Mesenchymal stem cell (in vitro differentiated cells and primary cell): ENCODE measurements at regions not wholly inside any gene's neighbourhood (a gene's known extent, or its start where the extent isn't known, plus 50 kb on each side); places are given as distances from the start of the nearest gene placed in this dataset.

ENCODE experiments used
- DNase-seq: peaks from one replicate; pipeline ENCODE4 v3.0.0-alpha.2; 2013
- H2AFZ ChIP-seq: one replicate; pipeline ENCODE4 v1.6.1; 2013; ENCODE audit warnings: low read depth, mild to moderate bottlenecking, control low read depth, inconsistent platforms, low read length, moderate library complexity
- H2AK5ac ChIP-seq: 2 replicates; pipeline ENCODE4 v1.6.1; 2013; ENCODE audit warnings: low read length, moderate library complexity, mild to moderate bottlenecking, inconsistent platforms; ENCODE audit not compliant: severe bottlenecking
- H2BK120ac ChIP-seq: one replicate; pipeline ENCODE4 v1.6.1; 2013; ENCODE audit warnings: low read depth, mild to moderate bottlenecking, inconsistent platforms, low read length, moderate library complexity
- H2BK12ac ChIP-seq, 2 experiments: one replicate each; pipeline ENCODE4 v1.6.1; 2013; ENCODE audit warnings: inconsistent platforms in 2 of 2, low read length in 2 of 2, mild to moderate bottlenecking in 2 of 2, moderate library complexity in 2 of 2, control low read depth in 1 of 2
- H2BK15ac ChIP-seq: one replicate; pipeline ENCODE4 v1.6.1; 2013; ENCODE audit warnings: mild to moderate bottlenecking, low read depth, inconsistent platforms; ENCODE audit not compliant: poor library complexity, severe bottlenecking
- H2BK5ac ChIP-seq: 2 replicates; pipeline ENCODE4 v1.6.1; 2013; ENCODE audit warnings: low read depth, mild to moderate bottlenecking, low read length, control low read depth, inconsistent platforms; ENCODE audit not compliant: poor library complexity, severe bottlenecking
- H3K14ac ChIP-seq, 2 experiments: one replicate each; pipeline ENCODE4 v1.6.1; 2013; ENCODE audit warnings: inconsistent platforms in 2 of 2, low read length in 2 of 2, control low read depth in 1 of 2, mild to moderate bottlenecking in 1 of 2, moderate library complexity in 1 of 2
- H3K18ac ChIP-seq, 2 experiments: one replicate each; pipeline ENCODE4 v1.6.1; 2013; ENCODE audit warnings: inconsistent platforms in 2 of 2, low read length in 2 of 2, control low read depth in 1 of 2, low read depth in 1 of 2, mild to moderate bottlenecking in 1 of 2
- H3K23ac ChIP-seq, 2 experiments: one replicate each; pipeline ENCODE4 v1.6.1; 2013; ENCODE audit warnings: inconsistent platforms in 2 of 2, low read length in 2 of 2, mild to moderate bottlenecking in 2 of 2, moderate library complexity in 2 of 2, control low read depth in 1 of 2
- H3K27ac ChIP-seq: 2 replicates; pipeline ENCODE4 v1.5.1; 2013; ENCODE audit warnings: mild to moderate bottlenecking, moderate library complexity, low read length, control low read depth, inconsistent platforms; ENCODE audit not compliant: poor library complexity, severe bottlenecking
- H3K27me3 ChIP-seq, 2 experiments: 2 replicates each; pipeline versions ENCODE4 v1.6.1 to v1.7.0; 2013; ENCODE audit warnings: low read length in 2 of 2, mild to moderate bottlenecking in 2 of 2, moderate library complexity in 2 of 2, control low read depth in 1 of 2, inconsistent platforms in 1 of 2; ENCODE audit not compliant: control insufficient read depth in 1 of 2, insufficient read depth in 1 of 2
- H3K36me3 ChIP-seq, 2 experiments: 2 replicates each; pipeline versions ENCODE4 v1.6.1 to v1.7.0; 2013; ENCODE audit warnings: low read length in 2 of 2, control low read depth in 1 of 2, inconsistent platforms in 1 of 2, low read depth in 1 of 2, mild to moderate bottlenecking in 1 of 2; ENCODE audit not compliant: insufficient read depth in 2 of 2, control insufficient read depth in 1 of 2
- H3K4ac ChIP-seq, 2 experiments: one replicate each; pipeline ENCODE4 v1.6.1; 2013; ENCODE audit warnings: inconsistent platforms in 2 of 2, low read length in 2 of 2, mild to moderate bottlenecking in 2 of 2, moderate library complexity in 2 of 2, control low read depth in 1 of 2, low read depth in 1 of 2
- H3K4me1 ChIP-seq: 2 replicates; pipeline ENCODE4 v1.6.1; 2013; ENCODE audit warnings: low read depth, low read length, control low read depth; ENCODE audit not compliant: control insufficient read depth, insufficient read depth
- H3K4me2 ChIP-seq: 2 replicates; pipeline ENCODE4 v1.6.1; 2013; ENCODE audit warnings: low read length, mild to moderate bottlenecking, inconsistent platforms; ENCODE audit not compliant: poor library complexity, severe bottlenecking
- H3K4me3 ChIP-seq, 2 experiments: 2 replicates each; pipeline versions ENCODE4 v1.5.1 to v1.7.0; 2013; ENCODE audit warnings: low read length in 2 of 2, mild to moderate bottlenecking in 2 of 2, control low read depth in 1 of 2, low read depth in 1 of 2; ENCODE audit not compliant: insufficient read depth in 1 of 2
- H3K79me1 ChIP-seq: replicated peaks from 2 replicates; pipeline ENCODE4 v1.6.1; 2013; ENCODE audit warnings: mild to moderate bottlenecking, control low read depth, low read length, inconsistent platforms; ENCODE audit not compliant: poor library complexity, severe bottlenecking
- H3K9ac ChIP-seq: 2 replicates; pipeline ENCODE4 v1.7.0; 2013; ENCODE audit warnings: mild to moderate bottlenecking, low read length, moderate library complexity
- H3K9me3 ChIP-seq: 2 replicates; pipeline ENCODE4 v1.7.0; 2013; ENCODE audit warnings: mild to moderate bottlenecking, low read length; ENCODE audit not compliant: control insufficient read depth
- H4K8ac ChIP-seq: one replicate; pipeline ENCODE4 v1.6.1; 2013; ENCODE audit warnings: inconsistent platforms, mild to moderate bottlenecking, low read length, moderate library complexity
- H4K91ac ChIP-seq: one replicate; pipeline ENCODE4 v1.6.1; 2013; ENCODE audit warnings: mild to moderate bottlenecking, low read length, inconsistent platforms
- WGBS: methylation state at CpG from one replicate; pipeline ENCODE4 v1.1.7; 2013; ENCODE audit warnings: mixed read lengths; 5-methylcytosine and 5-hydroxymethylcytosine counted together

DNA sequence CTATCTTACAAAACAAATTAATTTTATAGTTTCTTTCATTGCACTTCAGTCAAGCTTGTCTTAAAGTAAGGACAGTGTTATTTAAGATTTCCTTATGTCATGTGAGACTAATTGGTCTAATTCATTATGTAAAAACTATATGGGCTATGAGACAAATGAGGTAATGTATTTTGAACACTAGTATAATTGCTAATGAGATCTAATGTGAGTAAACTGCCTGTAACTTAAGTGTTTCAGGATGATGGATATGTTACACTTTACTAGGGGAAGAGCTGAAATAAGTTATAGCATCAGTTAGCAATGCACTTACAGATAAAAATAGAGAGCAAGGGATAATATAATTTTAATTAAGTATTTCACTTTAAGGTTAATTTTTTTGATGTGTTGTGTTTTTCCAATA lies 386.3 kb upstream of the MAP3K7 start:
- no peak overlapping the region for H2BK15ac ChIP-seq

DNA sequence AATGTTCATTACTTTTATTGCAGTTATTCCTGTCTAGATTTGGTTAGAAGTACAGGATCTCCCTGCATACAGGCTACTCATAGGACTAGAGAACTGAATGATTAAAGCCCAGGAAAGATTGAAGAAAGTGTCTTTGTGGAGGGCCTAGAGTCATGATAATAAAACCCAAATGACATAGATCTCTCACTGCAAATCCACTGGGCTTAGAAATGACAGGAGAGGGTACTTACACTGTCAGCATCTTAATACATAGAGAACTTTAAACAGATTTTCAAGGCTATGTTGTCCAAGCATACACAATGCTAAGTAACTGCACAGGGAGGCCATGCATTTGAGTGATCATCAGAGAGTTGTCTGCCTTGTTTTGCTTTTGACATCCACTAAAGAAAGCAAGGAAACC lies 383.8 kb upstream of the MAP3K7 start:
- Histone ChIP-seq H3K36me3 (no peaks in the 10 kb centered on the region), H2AK5ac (no peak overlapping the region), H3K14ac (no peak overlapping the region), H4K91ac (no peak overlapping the region), H3K9ac (no peak overlapping the region), H3K18ac (no peak overlapping the region), H3K27ac (no peak overlapping the region), H3K9me3 (no peaks in the 10 kb centered on the region), H3K27me3 (no peaks in the 10 kb centered on the region), H2BK12ac (no peak overlapping the region), H2BK5ac (no peak overlapping the region), H2BK15ac (no peak overlapping the region), H2BK120ac (no peak overlapping the region), H3K23ac (no peak overlapping the region), H3K4me3 (no peak overlapping the region), H3K4me1 (no peaks in the 10 kb centered on the region), H2AFZ (no peak overlapping the region), H3K4ac (no peak overlapping the region), H3K4me2 (no peak overlapping the region), H4K8ac (no peak overlapping the region), H3K79me1 (no peaks in the 10 kb centered on the region)
- no peak for DNase-seq

More for the DNA sequence above, 386.3 kb upstream of the MAP3K7 start:
- Histone ChIP-seq H3K23ac (no peak overlapping the region), H3K79me1 (no peaks in the 10 kb centered on the region), H3K27ac (no peak overlapping the region), H3K27me3 (no peaks in the 10 kb centered on the region), H4K91ac (no peak overlapping the region), H2AK5ac (no peak overlapping the region), H4K8ac (no peak overlapping the region), H2BK12ac (no peak overlapping the region), H3K36me3 (no peaks in the 10 kb centered on the region), H3K14ac (no peak overlapping the region), H3K9ac (no peak overlapping the region), H3K4me2 (no peak overlapping the region), H3K18ac (no peak overlapping the region), H2BK120ac (no peak overlapping the region), H2BK5ac (no peak overlapping the region), H3K4ac (no peak overlapping the region), H3K9me3 (no peaks in the 10 kb centered on the region), H2AFZ (no peak overlapping the region), H3K4me1 (peaks cover 1% of the 10 kb centered on the region), H3K4me3 (no peak overlapping the region)
- no peak for DNase-seq

- H3K4me3 ChIP-seq = no peak overlapping the region
- no peak overlapping the region for H2BK5ac ChIP-seq
- H3K27me3 ChIP-seq = no peaks in the 10 kb centered on the region
- H4K91ac ChIP-seq = no peak overlapping the region
- H3K4me2 ChIP-seq = no peak overlapping the region
- H4K8ac ChIP-seq = no peak overlapping the region
- H3K9me3 ChIP-seq = no peaks in the 10 kb centered on the region
- no peak overlapping the region for H3K18ac ChIP-seq
- no peak overlapping the region for H2AK5ac ChIP-seq
- H2AFZ ChIP-seq = no peak overlapping the region
- H3K36me3 ChIP-seq = no peaks in the 10 kb centered on the region
- no peak overlapping the region for H2BK15ac ChIP-seq
- no peak overlapping the region for H3K23ac ChIP-seq
- no peak overlapping the region for H3K9ac ChIP-seq
- H3K79me1 ChIP-seq = no peaks in the 10 kb centered on the region
- no peak overlapping the region for H2BK12ac ChIP-seq
- 81% methylated on average over 3 of the region's 3 CpGs for WGBS
- no peak overlapping the region for H3K14ac ChIP-seq
- no peak for DNase-seq
- no peak overlapping the region for H2BK120ac ChIP-seq
- H3K27ac ChIP-seq = no peak overlapping the region
- H3K4me1 ChIP-seq = no peaks in the 10 kb centered on the region
- no peak overlapping the region for H3K4ac ChIP-seq
Observed at GRCh38 chr6:90967471-90967870, 380.6 kb upstream of the MAP3K7 start.

GRCh38 chr6:90960324-90960723 lies 373.5 kb upstream of the MAP3K7 start:
- no peak overlapping the region for H2AK5ac ChIP-seq
- H4K8ac ChIP-seq = no peak overlapping the region
- H3K4me3 ChIP-seq = no peak overlapping the region
- whole genome bisulfite sequencing = 90% methylated on average over 2 of the region's 2 CpGs
- no peak overlapping the region for H4K91ac ChIP-seq
- H3K18ac ChIP-seq = no peak overlapping the region
- no peak overlapping the region for H3K27ac ChIP-seq
- no peak overlapping the region for H3K23ac ChIP-seq
- no peak overlapping the region for H2BK5ac ChIP-seq
- no peak overlapping the region for H3K9ac ChIP-seq
- no peak overlapping the region for H2BK120ac ChIP-seq
- no peak overlapping the region for H2AFZ ChIP-seq
- H2BK12ac ChIP-seq = no peak overlapping the region
- H3K14ac ChIP-seq = no peak overlapping the region
- DNase-seq = no peak
- no peaks in the 10 kb centered on the region for H3K4me1 ChIP-seq
- H3K9me3 ChIP-seq = no peaks in the 10 kb centered on the region
- H3K4ac ChIP-seq = no peak overlapping the region
- H3K4me2 ChIP-seq = no peak overlapping the region
- no peak overlapping the region for H2BK15ac ChIP-seq
- no peaks in the 10 kb centered on the region for H3K36me3 ChIP-seq
- H3K79me1 ChIP-seq = no peaks in the 10 kb centered on the region
- H3K27me3 ChIP-seq = no peaks in the 10 kb centered on the region
